ENCODE measurements at regions not wholly inside any gene's neighbourhood (a gene's known extent, or its start where the extent isn't known, plus 50 kb on each side); places are given as distances from the start of the nearest gene placed in this dataset.
A peak's percentile ranks its signal among the peaks of the same experiment; 100 is the strongest.

GRCh38 chr7:7014827-7015595 is 167.3 kb upstream of the C1GALT1 start:
- WGBS, 5 donors = 58 to 69% (median 67%) methylated on average over 6 of the region's 6 CpGs
- H3K9me3 ChIP-seq = no peaks in the 10 kb centered on the region
- TF ChIP-seq POLR2A (IDR thresholded peaks at IDR 0.05) (no peak), POLR2AphosphoS5 (IDR thresholded peaks at IDR 0.05) (no peak), CTCF (IDR thresholded peaks at IDR 0.05) (no peak), EP300 (IDR thresholded peaks at IDR 0.05) (no peak)
- H3K27me3 ChIP-seq = peaks cover 0 to 8% (median 0%) of the 10 kb centered on the region in 3 donors
- H3K4me3 ChIP-seq = no peak overlapping the region
- no peak overlapping the region for H3K27ac ChIP-seq
- DNase-seq = peak in 1 of 2 donors; percentile 14
- H3K36me3 ChIP-seq = no peaks in the 10 kb centered on the region
- intact Hi-C loops (cut with DNase I; ENCODE audit: low total_unique reads) = no loop called here
- no peaks in the 10 kb centered on the region for H3K4me1 ChIP-seq

GRCh38 chr7:7017707-7018280 is 164.6 kb upstream of the C1GALT1 start:
- Histone ChIP-seq H3K27me3 (no peaks in the 10 kb centered on the region), H3K9me3 (no peaks in the 10 kb centered on the region), H3K36me3 (no peaks in the 10 kb centered on the region), H3K4me3 (no peak overlapping the region), H3K4me1 (no peaks in the 10 kb centered on the region), H3K27ac (no peak overlapping the region)
- WGBS, 5 donors = 53 to 66% (median 56%) methylated on average over 4 of the region's 4 CpGs
- intact Hi-C loops (cut with DNase I; ENCODE audit: low total_unique reads) = no loop called here
- no peak for DNase-seq
- TF ChIP-seq POLR2A (IDR thresholded peaks at IDR 0.05) (no peak), CTCF (IDR thresholded peaks at IDR 0.05) (no peak), POLR2AphosphoS5 (IDR thresholded peaks at IDR 0.05) (no peak), EP300 (IDR thresholded peaks at IDR 0.05) (no peak)

- 86 to 95% (median 90%) methylated on average over 1 of the region's 1 CpG for WGBS, 5 donors
- intact Hi-C loops (cut with DNase I; ENCODE audit: low total_unique reads) = no loop called here
- Histone ChIP-seq H3K9me3 (no peaks in the 10 kb centered on the region), H3K27me3 (no peaks in the 10 kb centered on the region), H3K4me3 (no peak overlapping the region), H3K36me3 (no peaks in the 10 kb centered on the region), H3K27ac (no peak overlapping the region), H3K4me1 (no peaks in the 10 kb centered on the region)
- TF ChIP-seq EP300 (IDR thresholded peaks at IDR 0.05) (no peak), POLR2AphosphoS5 (IDR thresholded peaks at IDR 0.05) (no peak), CTCF (IDR thresholded peaks at IDR 0.05) (no peak), POLR2A (IDR thresholded peaks at IDR 0.05) (no peak)
- no peak for DNase-seq
Measured at GRCh38 chr7:7018290-7018689, 164.1 kb upstream of the C1GALT1 start.

GRCh38 chr7:7032221-7032620 is 150.1 kb upstream of the C1GALT1 start:
- WGBS, 5 donors = 89 to 98% (median 96%) methylated on average over 4 of the region's 4 CpGs
- intact Hi-C loops (cut with DNase I; ENCODE audit: low total_unique reads) = no loop called here

More at GRCh38 chr7:7032221-7032620, 150.1 kb upstream of the C1GALT1 start:
- Histone ChIP-seq H3K27me3 (no peaks in the 10 kb centered on the region), H3K27ac (no peak overlapping the region), H3K4me1 (no peaks in the 10 kb centered on the region), H3K4me3 (no peak overlapping the region), H3K9me3 (no peaks in the 10 kb centered on the region), H3K36me3 (no peaks in the 10 kb centered on the region)
- no peak for DNase-seq
- TF ChIP-seq POLR2A (IDR thresholded peaks at IDR 0.05) (no peak), EP300 (IDR thresholded peaks at IDR 0.05) (no peak), POLR2AphosphoS5 (IDR thresholded peaks at IDR 0.05) (no peak), CTCF (IDR thresholded peaks at IDR 0.05) (no peak)
